Spleen (tissue), 7 donors: ENCODE measurements at regions not wholly inside any gene's neighbourhood (a gene's known extent, or its start where the extent isn't known, plus 50 kb on each side); places are given as distances from the start of the nearest gene placed in this dataset.

ENCODE experiments used
- POLR2A ChIP-seq, 3 donors: fragments of 450-650 bp; IDR thresholded peaks; one replicate each; pipeline ENCODE4 v1.5.1; 2017; ENCODE audit warnings: antibody characterized with exemption in 3 of 3, mild to moderate bottlenecking in 1 of 3
- TF ChIP-seq, protein P1 (sequence below), 11 experiments: fragments of 200-600 bp in 7 of 11; fragments of 450-650 bp in 4 of 11; sonication (generic) in 4 of 11; IDR thresholded peaks in 8 of 11; conservative IDR thresholded peaks in 3 of 11; 1 replicate in 7 of 11; 2 replicates in 4 of 11; pipeline versions ENCODE4 v1.4.0 to v1.8.0; 2016 to 2021; ENCODE audit warnings: antibody characterized with exemption in 11 of 11, inconsistent platforms in 4 of 11, mild to moderate bottlenecking in 1 of 11
- donor health status: DM: no; HTN: no; CAD: no; lungs with moderate emphysema.
- donor health status: DM: no; HTN: no; CAD: no.
- donor health status: DM: no; HTN: no; CAD: no.

DNA sequence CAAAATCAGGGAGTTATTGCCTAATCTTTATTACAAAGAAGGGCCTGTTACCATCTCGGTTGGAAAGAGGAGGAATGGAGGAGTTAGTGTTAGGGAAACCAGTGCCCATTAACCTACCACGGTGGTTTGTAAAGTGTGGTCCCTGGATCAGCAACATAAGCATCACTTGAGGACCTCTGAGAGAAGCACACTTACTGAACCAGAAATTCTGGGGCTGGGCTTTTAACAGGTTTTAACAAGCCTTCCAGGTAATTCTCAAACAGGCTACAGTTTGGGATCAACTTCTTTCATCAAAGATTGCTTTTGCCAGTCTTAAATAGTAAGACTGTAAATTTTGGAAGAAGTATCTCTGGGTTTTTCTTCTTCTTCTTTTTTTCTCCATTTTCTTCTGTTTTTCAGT is 329.5 kb upstream of the JAG1 start:
- TF ChIP-seq, protein P1, sequence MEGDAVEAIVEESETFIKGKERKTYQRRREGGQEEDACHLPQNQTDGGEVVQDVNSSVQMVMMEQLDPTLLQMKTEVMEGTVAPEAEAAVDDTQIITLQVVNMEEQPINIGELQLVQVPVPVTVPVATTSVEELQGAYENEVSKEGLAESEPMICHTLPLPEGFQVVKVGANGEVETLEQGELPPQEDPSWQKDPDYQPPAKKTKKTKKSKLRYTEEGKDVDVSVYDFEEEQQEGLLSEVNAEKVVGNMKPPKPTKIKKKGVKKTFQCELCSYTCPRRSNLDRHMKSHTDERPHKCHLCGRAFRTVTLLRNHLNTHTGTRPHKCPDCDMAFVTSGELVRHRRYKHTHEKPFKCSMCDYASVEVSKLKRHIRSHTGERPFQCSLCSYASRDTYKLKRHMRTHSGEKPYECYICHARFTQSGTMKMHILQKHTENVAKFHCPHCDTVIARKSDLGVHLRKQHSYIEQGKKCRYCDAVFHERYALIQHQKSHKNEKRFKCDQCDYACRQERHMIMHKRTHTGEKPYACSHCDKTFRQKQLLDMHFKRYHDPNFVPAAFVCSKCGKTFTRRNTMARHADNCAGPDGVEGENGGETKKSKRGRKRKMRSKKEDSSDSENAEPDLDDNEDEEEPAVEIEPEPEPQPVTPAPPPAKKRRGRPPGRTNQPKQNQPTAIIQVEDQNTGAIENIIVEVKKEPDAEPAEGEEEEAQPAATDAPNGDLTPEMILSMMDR (IDR thresholded peaks at IDR 0.05 in 8 of 11, conservative IDR thresholded peaks at IDR 0.05 in 3 of 11) = no peak
- no peak for TF ChIP-seq POLR2A (IDR thresholded peaks at IDR 0.05)
